H1 (cell line): ENCODE measurements at regions not wholly inside any gene's neighbourhood (a gene's known extent, or its start where the extent isn't known, plus 50 kb on each side); places are given as distances from the start of the nearest gene placed in this dataset.

Experiments
- EZH2 ChIP-seq: fragments of 200-600 bp; sonication (generic); IDR thresholded peaks from 2 replicates; pipeline ENCODE4 v1.7.1; 2012; ENCODE audit warnings: low read depth, mild to moderate bottlenecking, moderate library complexity, low read length, inconsistent platforms; ENCODE audit not compliant: severe bottlenecking
- JUND ChIP-seq: IDR thresholded peaks from 2 replicates; pipeline ENCODE4 v1.6.1; 2011; ENCODE audit warnings: mild to moderate bottlenecking, improper control_type of control experiment, low read length
- POLR2A ChIP-seq, 2 experiments: IDR thresholded peaks; 1 replicate in 1 of 2; 2 replicates in 1 of 2; pipeline ENCODE4 v1.6.1; 2011; ENCODE audit warnings: low read depth in 2 of 2, low read length in 2 of 2, mild to moderate bottlenecking in 2 of 2; ENCODE audit errors: control extremely low read depth in 1 of 2
- RAD21 ChIP-seq, 2 experiments: IDR thresholded peaks in 1 of 2; conservative IDR thresholded peaks in 1 of 2; 2 replicates each; pipeline ENCODE4 v1.6.1; 2011; ENCODE audit warnings: low read depth in 2 of 2, low read length in 2 of 2, improper control_type of control experiment in 1 of 2, inconsistent platforms in 1 of 2, mild to moderate bottlenecking in 1 of 2, moderate library complexity in 1 of 2
- SRF ChIP-seq: IDR thresholded peaks from 2 replicates; pipeline ENCODE4 v1.6.1; 2011; ENCODE audit warnings: mild to moderate bottlenecking, low read depth, low read length, moderate library complexity

- TF ChIP-seq JUND (no peak), POLR2A (IDR thresholded peaks at IDR 0.05; ENCODE audit: control extremely low read depth in 1 of 2, low read depth in 2 of 2, low read length in 2 of 2) (no peak), EZH2 (no peak), SRF (no peak), RAD21 (IDR thresholded peaks at IDR 0.05 in 1 of 2, conservative IDR thresholded peaks at IDR 0.05 in 1 of 2; ENCODE audit: low read depth in 2 of 2, low read length in 2 of 2) (peak; percentile 89 to 90)
Observed at GRCh38 chr2:41782306-41783158, 265.3 kb upstream of the PKDCC start.
